ENCODE measurements at regions not wholly inside any gene's neighbourhood (a gene's known extent, or its start where the extent isn't known, plus 50 kb on each side); places are given as distances from the start of the nearest gene placed in this dataset.
A peak's percentile ranks its signal among the peaks of the same experiment; 100 is the strongest.

- Histone ChIP-seq H3K9me3 (ENCODE audit: insufficient read depth, low read length) (no peaks in the 10 kb centered on the region), H3K27me3 (ENCODE audit: low read length) (no peaks in the 10 kb centered on the region), H3F3A (ENCODE audit: insufficient read depth) (peaks cover 55% of the 10 kb centered on the region), H3K27ac (ENCODE audit: low read depth, low read length) (peak overlapping the region; percentile 98), H3K4me2 (ENCODE audit: low read depth, low read length, poor library complexity, severe bottlenecking) (peak overlapping the region; percentile 91), H3K9ac (ENCODE audit: low read length) (peak overlapping the region; percentile 67), H3K36me3 (ENCODE audit: low read length) (peaks cover 10% of the 10 kb centered on the region; the same call in 1 of the 2 replicates), H2AFZ (ENCODE audit: low read depth, low read length, severe bottlenecking) (no peak overlapping the region), H3K9me2 (replicated peaks; ENCODE audit: insufficient read depth, low read length) (no peaks in the 10 kb centered on the region), H4K20me1 (ENCODE audit: low read depth, low read length) (no peaks in the 10 kb centered on the region), H3K4me3 (ENCODE audit: insufficient read depth, low read length, poor library complexity, severe bottlenecking) (peak overlapping the region; percentile 42), H3K79me2 (ENCODE audit: insufficient read depth, low read length) (peaks cover 20% of the 10 kb centered on the region; the same call in 1 of the 2 replicates)
- TF ChIP-seq CTCF (IDR thresholded peaks at IDR 0.05; ENCODE audit: insufficient read depth, low read length, poor library complexity, severe bottlenecking) (no peak), EZH2phosphoT487 (conservative IDR thresholded peaks at IDR 0.05; ENCODE audit: low read length) (no peak)
Measured at GRCh38 chr4:146058531-146058930, 117.0 kb upstream of the LSM6 start.

GRCh38 chr4:146054676-146055075 is 116.1 kb upstream of the ZNF827 start:
- Histone ChIP-seq H3K79me2 (ENCODE audit: insufficient read depth, low read length) (peaks cover 20% of the 10 kb centered on the region; the same call in 1 of the 2 replicates), H2AFZ (ENCODE audit: low read depth, low read length, severe bottlenecking) (no peak overlapping the region), H3K27me3 (ENCODE audit: low read length) (no peaks in the 10 kb centered on the region), H3F3A (ENCODE audit: insufficient read depth) (peaks cover 57% of the 10 kb centered on the region), H3K9ac (ENCODE audit: low read length) (peak overlapping the region; percentile 5; the same call in 1 of the 2 replicates), H3K36me3 (ENCODE audit: low read length) (peaks cover 26% of the 10 kb centered on the region), H3K9me3 (ENCODE audit: insufficient read depth, low read length) (no peaks in the 10 kb centered on the region), H3K27ac (ENCODE audit: low read depth, low read length) (peak overlapping the region; percentile 96), H3K4me2 (ENCODE audit: low read depth, low read length, poor library complexity, severe bottlenecking) (no peak overlapping the region), H3K9me2 (replicated peaks; ENCODE audit: insufficient read depth, low read length) (no peaks in the 10 kb centered on the region), H4K20me1 (ENCODE audit: low read depth, low read length) (no peaks in the 10 kb centered on the region), H3K4me3 (ENCODE audit: insufficient read depth, low read length, poor library complexity, severe bottlenecking) (no peak overlapping the region)
- TF ChIP-seq EZH2phosphoT487 (conservative IDR thresholded peaks at IDR 0.05; ENCODE audit: low read length) = no peak
- no peak for TF ChIP-seq CTCF (IDR thresholded peaks at IDR 0.05; ENCODE audit: insufficient read depth, low read length, poor library complexity, severe bottlenecking)

GRCh38 chr4:146053891-146054290 is 115.3 kb upstream of the ZNF827 start:
- no peak overlapping the region for H2AFZ ChIP-seq (ENCODE audit: low read depth, low read length, severe bottlenecking)
- no peak overlapping the region for H3K4me2 ChIP-seq (ENCODE audit: low read depth, low read length, poor library complexity, severe bottlenecking)
- TF ChIP-seq CTCF (IDR thresholded peaks at IDR 0.05; ENCODE audit: insufficient read depth, low read length, poor library complexity, severe bottlenecking) (no peak), EZH2phosphoT487 (conservative IDR thresholded peaks at IDR 0.05; ENCODE audit: low read length) (no peak)
- H3K4me3 ChIP-seq (ENCODE audit: insufficient read depth, low read length, poor library complexity, severe bottlenecking) = no peak overlapping the region
- H3K36me3 ChIP-seq (ENCODE audit: low read length) = peaks cover 30% of the 10 kb centered on the region
- no peaks in the 10 kb centered on the region for H3K27me3 ChIP-seq (ENCODE audit: low read length)
- peaks cover 51% of the 10 kb centered on the region for H3F3A ChIP-seq (ENCODE audit: insufficient read depth)
- no peaks in the 10 kb centered on the region for H4K20me1 ChIP-seq (ENCODE audit: low read depth, low read length)
- H3K79me2 ChIP-seq (ENCODE audit: insufficient read depth, low read length) = peaks cover 19% of the 10 kb centered on the region; the same call in 1 of the 2 replicates
- H3K27ac ChIP-seq (ENCODE audit: low read depth, low read length) = peak overlapping the region; percentile 96
- no peak overlapping the region for H3K9ac ChIP-seq (ENCODE audit: low read length)
- H3K9me2 ChIP-seq (replicated peaks; ENCODE audit: insufficient read depth, low read length) = no peaks in the 10 kb centered on the region
- no peaks in the 10 kb centered on the region; the same call in 1 of the 2 replicates for H3K9me3 ChIP-seq (ENCODE audit: insufficient read depth, low read length)

Measured in SU-DHL-6 (cell line).